ENCODE measurements at regions not wholly inside any gene's neighbourhood (a gene's known extent, or its start where the extent isn't known, plus 50 kb on each side); places are given as distances from the start of the nearest gene placed in this dataset.

GRCh38 chr4:144868309-144868708 is 222.4 kb downstream of the HHIP start:
- Mint-ChIP-seq H3K4me3 (no peak overlapping the region), H3K27ac (no peak overlapping the region), H3K4me1 (no peaks in the 10 kb centered on the region), H3K27me3 (no peaks in the 10 kb centered on the region), H3K9me3 (peaks cover 1% of the 10 kb centered on the region), H3K36me3 (no peaks in the 10 kb centered on the region)
- CTCF ChIA-PET = no interaction called here
- DNase-seq = no peak

- CTCF ChIA-PET = no interaction called here
- H3K4me3 Mint-ChIP-seq = no peak overlapping the region
Measured at GRCh38 chr4:144872508-144873225, 225.3 kb downstream of the ANAPC10 start.

GRCh38 chr4:144873226-144873990 is 224.6 kb downstream of the ANAPC10 start:
- H3K27me3 Mint-ChIP-seq = no peaks in the 10 kb centered on the region
- H3K36me3 Mint-ChIP-seq = no peaks in the 10 kb centered on the region
- H3K27ac Mint-ChIP-seq = no peak overlapping the region
- no peaks in the 10 kb centered on the region for H3K4me1 Mint-ChIP-seq
- H3K9me3 Mint-ChIP-seq = no peaks in the 10 kb centered on the region
- H3K4me3 Mint-ChIP-seq = no peak overlapping the region
- CTCF ChIA-PET = no interaction called here
- DNase-seq = no peak

More at GRCh38 chr4:144872508-144873225, 225.3 kb downstream of the ANAPC10 start:
- H3K36me3 Mint-ChIP-seq = no peaks in the 10 kb centered on the region
- no peaks in the 10 kb centered on the region for H3K9me3 Mint-ChIP-seq
- H3K27ac Mint-ChIP-seq = no peak overlapping the region
- H3K27me3 Mint-ChIP-seq = no peaks in the 10 kb centered on the region
- H3K4me1 Mint-ChIP-seq = no peaks in the 10 kb centered on the region
- DNase-seq = no peak

- CTCF ChIA-PET = no interaction called here
- no peak overlapping the region for H3K4me3 Mint-ChIP-seq
- no peak for DNase-seq
- no peaks in the 10 kb centered on the region for H3K36me3 Mint-ChIP-seq
- H3K4me1 Mint-ChIP-seq = no peaks in the 10 kb centered on the region
- no peaks in the 10 kb centered on the region for H3K27me3 Mint-ChIP-seq
- peaks cover 4% of the 10 kb centered on the region for H3K9me3 Mint-ChIP-seq
- no peak overlapping the region for H3K27ac Mint-ChIP-seq
Measured at GRCh38 chr4:144894573-144894972, 203.4 kb downstream of the ANAPC10 start.

DNA sequence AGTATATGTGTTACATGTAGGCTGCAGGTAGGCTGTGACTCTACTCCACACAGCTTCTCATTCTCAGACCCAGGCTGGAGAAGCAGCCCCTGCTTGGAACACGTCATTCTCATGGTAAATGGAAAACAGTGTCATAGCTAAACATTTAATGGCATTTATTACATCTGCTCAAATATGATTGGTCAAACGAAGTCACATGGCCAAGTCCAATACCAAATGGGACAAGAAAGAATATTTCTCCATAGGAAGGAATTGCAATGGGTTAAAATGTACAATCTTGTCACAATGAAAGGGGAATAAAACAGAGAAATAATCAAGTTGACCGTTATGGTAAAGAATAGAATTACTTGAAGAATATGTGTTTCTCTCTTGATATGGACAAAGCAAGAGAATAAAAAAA is 198.6 kb downstream of the ANAPC10 start:
- H3K4me1 Mint-ChIP-seq = no peaks in the 10 kb centered on the region
- H3K4me3 Mint-ChIP-seq = no peak overlapping the region
- peaks cover 4% of the 10 kb centered on the region for H3K9me3 Mint-ChIP-seq
- CTCF ChIA-PET = no interaction called here
- H3K27me3 Mint-ChIP-seq = no peaks in the 10 kb centered on the region
- no peaks in the 10 kb centered on the region for H3K36me3 Mint-ChIP-seq
- DNase-seq = no peak
- no peak overlapping the region for H3K27ac Mint-ChIP-seq

DNA sequence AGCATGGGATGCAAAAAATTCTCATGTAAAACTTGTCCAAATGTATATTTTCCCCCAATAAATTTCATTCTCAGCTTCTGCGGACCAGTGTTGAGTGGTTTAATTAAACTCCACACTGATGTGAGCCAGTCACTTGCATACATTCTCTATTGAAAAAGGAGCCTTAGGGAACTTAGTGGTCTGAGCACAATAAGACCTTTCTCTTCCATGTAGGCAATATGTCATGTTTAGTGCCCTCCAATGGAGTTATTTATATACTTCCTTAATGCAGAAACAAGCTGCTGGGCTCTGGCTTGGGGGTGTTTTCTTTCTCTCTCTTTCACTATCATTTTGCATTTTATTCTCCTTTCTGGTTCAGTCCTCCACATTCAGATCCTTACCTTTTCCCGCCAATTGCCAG is 196.9 kb downstream of the ANAPC10 start:
- CTCF ChIA-PET = no interaction called here
- Mint-ChIP-seq H3K9me3 (peaks cover 4% of the 10 kb centered on the region), H3K27me3 (no peaks in the 10 kb centered on the region), H3K4me3 (no peak overlapping the region), H3K36me3 (no peaks in the 10 kb centered on the region), H3K4me1 (no peaks in the 10 kb centered on the region), H3K27ac (no peak overlapping the region)
- DNase-seq = no peak

DNA sequence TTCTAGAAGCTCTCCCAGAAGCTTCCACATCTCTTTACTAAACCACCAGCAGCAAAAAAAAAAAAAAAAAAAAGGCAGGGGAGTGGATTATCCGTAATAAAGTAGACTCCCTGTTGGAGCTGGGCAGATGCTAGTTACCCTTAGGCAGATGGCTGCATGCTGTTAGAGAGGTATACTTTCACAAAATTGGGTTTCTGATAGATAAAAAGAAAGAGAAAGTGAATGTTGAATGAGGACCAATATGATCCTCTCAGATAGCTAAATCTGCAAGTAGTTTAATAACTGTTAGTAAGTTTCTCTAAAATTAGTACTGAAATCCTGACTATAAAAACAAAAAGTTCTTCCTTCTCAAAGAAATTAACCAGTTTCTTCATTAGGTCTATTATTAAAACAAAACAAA is 195.4 kb downstream of the ANAPC10 start:
- Mint-ChIP-seq H3K36me3 (no peaks in the 10 kb centered on the region), H3K9me3 (peaks cover 4% of the 10 kb centered on the region), H3K4me1 (no peaks in the 10 kb centered on the region), H3K27ac (no peak overlapping the region), H3K4me3 (no peak overlapping the region), H3K27me3 (no peaks in the 10 kb centered on the region)
- CTCF ChIA-PET = no interaction called here
- no peak for DNase-seq

DNA sequence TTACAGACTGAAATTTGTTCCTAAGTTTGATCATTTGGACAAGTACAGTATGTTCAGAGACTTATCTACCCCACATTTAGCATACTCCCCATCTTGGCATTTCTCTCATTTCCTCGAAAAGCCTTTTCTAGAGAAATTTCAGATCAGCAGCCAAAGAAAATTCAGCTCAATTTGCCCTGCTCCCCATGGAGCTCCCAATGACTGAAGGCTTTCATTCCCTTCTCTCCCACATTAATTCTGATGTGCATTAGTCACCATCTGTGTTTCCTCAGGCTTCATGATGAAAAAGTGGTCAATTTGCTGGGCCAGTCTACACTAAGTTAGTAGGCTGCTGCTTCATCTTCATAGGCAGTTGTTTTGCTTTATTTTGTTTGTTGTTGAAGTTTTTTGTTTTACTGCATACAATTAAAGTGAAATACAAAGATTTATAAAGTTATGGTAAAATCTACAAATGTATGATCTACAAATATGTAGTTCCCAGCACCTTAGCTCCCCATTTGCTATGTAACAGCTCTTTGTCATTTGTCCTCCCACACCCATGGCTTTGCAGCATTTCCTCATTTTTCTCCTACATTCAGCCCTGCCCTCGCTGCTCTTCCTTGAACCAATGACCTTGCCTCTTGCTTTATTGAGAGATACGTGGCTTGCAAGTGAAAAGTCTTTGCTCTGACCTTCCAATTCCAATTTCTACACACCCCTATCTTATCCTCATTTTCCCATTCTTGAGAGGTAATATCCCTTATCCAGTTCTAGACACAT is 193.9 kb downstream of the ANAPC10 start:
- Mint-ChIP-seq H3K36me3 (no peaks in the 10 kb centered on the region), H3K4me3 (no peak overlapping the region), H3K9me3 (no peaks in the 10 kb centered on the region), H3K27ac (no peak overlapping the region), H3K4me1 (no peaks in the 10 kb centered on the region), H3K27me3 (no peaks in the 10 kb centered on the region)
- CTCF ChIA-PET = no interaction called here
- DNase-seq = no peak

DNA sequence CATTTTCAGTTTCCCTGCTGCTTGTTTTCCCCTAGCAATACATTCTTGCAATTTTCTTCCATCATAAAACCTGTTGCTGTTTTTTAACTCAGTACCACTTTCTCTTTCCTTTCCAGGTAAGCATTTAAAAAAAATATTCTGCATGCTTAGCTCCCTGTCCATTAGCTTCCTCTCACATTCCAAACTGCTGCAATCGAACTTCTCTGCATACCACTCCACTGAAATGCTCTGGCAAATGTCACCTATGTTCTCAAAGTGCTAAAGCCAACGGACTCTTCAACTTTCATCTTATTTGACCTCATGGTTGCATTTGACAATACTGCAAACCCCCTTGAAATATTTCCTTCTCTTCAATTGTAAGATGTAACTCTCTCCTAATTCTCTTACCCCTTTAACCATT is 192.7 kb downstream of the ANAPC10 start:
- no peak overlapping the region for H3K27ac Mint-ChIP-seq
- no peak for DNase-seq
- no peaks in the 10 kb centered on the region for H3K27me3 Mint-ChIP-seq
- CTCF ChIA-PET = no interaction called here
- H3K36me3 Mint-ChIP-seq = no peaks in the 10 kb centered on the region
- H3K4me1 Mint-ChIP-seq = no peaks in the 10 kb centered on the region
- H3K9me3 Mint-ChIP-seq = no peaks in the 10 kb centered on the region
- H3K4me3 Mint-ChIP-seq = no peak overlapping the region

DNA sequence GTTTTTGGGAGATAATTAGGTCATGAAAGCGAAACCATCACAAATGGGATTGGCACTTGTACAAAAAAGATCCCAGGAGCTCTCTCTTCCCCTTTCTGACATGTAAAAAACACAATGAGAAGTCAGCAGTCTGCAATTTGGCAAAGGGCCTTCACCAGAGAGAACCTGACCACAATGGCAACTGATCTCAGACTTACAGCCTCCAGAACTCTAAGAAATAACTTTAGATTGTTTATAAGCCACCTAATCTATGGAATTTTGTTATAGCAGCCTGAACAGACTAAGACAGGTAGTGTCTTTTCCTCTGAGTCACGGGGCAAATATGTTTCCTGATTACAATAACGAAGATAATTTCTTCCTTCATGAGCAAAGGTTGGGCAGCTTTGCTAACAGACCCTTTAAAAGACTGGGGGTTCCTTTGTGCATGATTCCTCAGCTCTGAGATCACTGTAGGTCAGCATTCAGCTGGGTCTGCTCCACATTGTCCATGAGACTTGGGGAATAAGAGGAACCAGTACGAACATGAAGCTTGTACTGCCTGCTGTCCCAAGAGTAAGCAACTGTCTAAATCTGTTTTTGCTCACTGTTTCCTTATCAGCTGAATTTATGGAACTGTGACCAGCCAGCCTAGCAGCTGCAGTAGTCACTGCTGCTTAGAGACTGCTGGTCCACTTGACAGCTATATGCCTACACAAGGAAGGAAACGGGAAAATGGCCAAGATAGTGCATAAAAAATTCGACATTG is 191.6 kb downstream of the ANAPC10 start:
- H3K4me1 Mint-ChIP-seq = no peaks in the 10 kb centered on the region
- H3K27ac Mint-ChIP-seq = no peak overlapping the region
- CTCF ChIA-PET = no interaction called here
- H3K9me3 Mint-ChIP-seq = no peaks in the 10 kb centered on the region
- H3K4me3 Mint-ChIP-seq = no peak overlapping the region
- no peaks in the 10 kb centered on the region for H3K27me3 Mint-ChIP-seq
- DNase-seq = no peak
- H3K36me3 Mint-ChIP-seq = no peaks in the 10 kb centered on the region

DNA sequence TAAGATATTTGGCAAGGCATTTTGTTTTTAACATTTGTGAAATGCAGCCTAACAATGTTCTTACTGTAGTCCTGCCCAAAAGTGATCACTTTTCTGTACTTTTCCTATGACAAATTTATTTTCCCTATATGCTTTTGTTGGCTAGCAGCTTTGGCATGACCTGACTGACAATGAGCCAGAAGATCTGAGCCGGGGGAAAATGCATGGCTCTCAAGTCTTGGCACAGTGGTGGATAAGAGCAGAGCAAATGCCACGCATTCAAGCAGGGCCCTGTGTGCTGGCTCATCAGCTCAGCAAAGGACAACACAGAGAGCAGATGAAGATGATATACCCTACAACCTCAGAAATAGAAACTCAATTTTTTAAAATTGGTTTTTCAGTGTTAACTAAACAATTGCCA is 187.3 kb downstream of the ANAPC10 start:
- Mint-ChIP-seq H3K27me3 (no peaks in the 10 kb centered on the region), H3K9me3 (no peaks in the 10 kb centered on the region), H3K36me3 (no peaks in the 10 kb centered on the region), H3K4me3 (no peak overlapping the region), H3K27ac (no peak overlapping the region), H3K4me1 (no peaks in the 10 kb centered on the region)
- no peak for DNase-seq
- CTCF ChIA-PET = no interaction called here

Data from activated naive CD4-positive, alpha-beta T cell treated with anti-CD3 and anti-CD28 coated beads, Interleukin-2, amount 10 ng/mL, durations not matched to agents 7 days and 5 days (primary cell).